GM18873 (cell line): ENCODE measurements at regions not wholly inside any gene's neighbourhood (a gene's known extent, or its start where the extent isn't known, plus 50 kb on each side); places are given as distances from the start of the nearest gene placed in this dataset.

Experiments used
- ATAC-seq: cut with Tn5 transposase; IDR thresholded peaks from one replicate; pipeline ENCODE4 v1.9.1; 2021; ENCODE audit warnings: mild to moderate bottlenecking, moderate library complexity, moderate number of reproducible peaks; ENCODE audit not compliant: unreplicated experiment, low FRiP score

GRCh38 chr5:167447466-167448375, 843.7 kb upstream of the WWC1 start:
- no peak for ATAC-seq

DNA sequence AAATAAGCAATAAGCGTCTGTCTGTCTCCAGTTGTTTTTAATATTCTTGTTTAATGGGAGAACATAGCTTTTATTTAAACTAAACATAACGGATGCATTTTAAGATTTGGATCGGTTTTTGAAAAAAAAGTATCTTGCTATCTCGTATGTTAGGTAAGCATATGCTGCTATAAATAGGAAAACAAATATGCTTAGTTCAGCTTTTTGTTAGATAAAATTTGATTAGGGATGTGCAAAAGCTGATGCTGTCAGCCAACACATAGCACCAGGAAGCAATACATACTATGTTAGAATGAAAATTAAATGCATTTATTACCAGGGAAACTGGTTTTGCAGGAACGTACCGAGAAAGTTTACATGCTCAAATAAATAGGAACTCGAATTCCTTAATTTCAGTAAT, 843.1 kb upstream of the WWC1 start:
- no peak for ATAC-seq

GRCh38 chr5:167451076-167451475, 840.4 kb upstream of the WWC1 start:
- no peak for ATAC-seq

- ATAC-seq: no peak
Observed at GRCh38 chr5:167452136-167452535, 839.3 kb upstream of the WWC1 start.

GRCh38 chr5:167453246-167454030, 838.0 kb upstream of the WWC1 start:
- ATAC-seq: no peak

DNA sequence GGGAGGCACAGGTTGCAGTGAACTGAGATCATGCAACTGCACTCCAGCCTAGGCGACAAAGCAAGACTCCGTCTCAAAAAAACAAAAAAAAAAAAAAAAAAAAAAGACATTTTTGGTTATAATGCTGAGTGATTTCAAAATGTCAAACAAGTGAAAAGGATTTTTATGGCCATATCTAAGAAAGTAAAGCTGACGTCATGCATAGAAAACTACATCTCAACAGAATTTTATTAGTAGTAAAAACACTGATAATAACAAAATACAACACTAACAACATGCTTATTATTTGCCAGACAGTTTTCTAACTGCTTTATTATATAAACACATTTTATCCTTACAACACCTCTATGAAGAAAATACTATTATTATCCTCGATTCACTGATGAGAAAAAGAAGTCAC, 833.0 kb upstream of the WWC1 start:
- ATAC-seq: no peak

DNA sequence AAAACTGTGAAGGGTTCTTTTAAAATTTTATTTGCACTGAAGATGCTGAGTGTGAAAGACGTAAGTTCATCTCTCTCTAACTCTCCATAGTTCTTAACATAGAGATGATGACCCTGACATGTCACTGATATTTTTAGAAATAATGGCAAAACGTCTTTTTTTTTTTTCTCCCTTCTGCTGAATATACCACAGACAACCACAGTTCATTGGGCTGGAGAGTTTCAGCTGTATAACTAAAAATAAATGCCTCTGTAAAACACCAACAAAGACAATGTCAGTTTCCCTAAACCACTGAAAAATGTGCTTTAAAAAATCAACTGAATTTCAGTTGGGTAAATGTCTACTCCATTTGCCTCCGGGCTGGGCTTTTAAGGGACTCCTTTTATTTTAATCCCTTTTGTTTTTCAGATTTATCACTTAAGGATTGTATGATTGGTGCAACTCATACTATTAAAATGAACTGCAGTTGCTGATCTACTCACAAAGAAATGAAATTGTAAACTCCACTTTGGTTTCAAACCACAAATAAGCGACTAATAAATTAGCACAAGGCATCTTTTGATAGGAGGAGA, 830.9 kb upstream of the WWC1 start:
- no peak for ATAC-seq

- ATAC-seq: no peak
Observed at GRCh38 chr5:167463939-167464338, 827.5 kb upstream of the WWC1 start.

GRCh38 chr5:167466992-167467391, 824.5 kb upstream of the WWC1 start:
- ATAC-seq: no peak

- no peak for ATAC-seq
Observed at GRCh38 chr5:167472566-167473108, 818.8 kb upstream of the WWC1 start.

DNA sequence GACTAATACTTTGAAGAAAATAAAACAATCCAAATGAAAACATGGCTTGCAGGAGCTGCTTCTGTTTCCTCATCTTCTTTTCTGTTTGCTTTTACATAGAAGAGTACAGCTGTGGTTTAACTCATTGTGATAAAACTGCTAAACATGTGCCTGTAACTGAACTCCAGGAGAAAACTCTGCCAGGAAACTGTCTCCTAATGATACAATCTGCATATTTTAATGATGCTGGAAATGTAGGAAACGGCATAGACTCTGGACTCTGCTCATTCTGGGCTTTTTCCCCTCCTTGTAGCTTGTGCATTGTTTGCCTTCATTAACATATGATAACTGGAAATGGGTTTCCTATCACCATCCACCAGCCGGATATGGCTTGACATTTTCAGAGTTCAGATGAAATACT, 813.3 kb upstream of the WWC1 start:
- no peak for ATAC-seq

DNA sequence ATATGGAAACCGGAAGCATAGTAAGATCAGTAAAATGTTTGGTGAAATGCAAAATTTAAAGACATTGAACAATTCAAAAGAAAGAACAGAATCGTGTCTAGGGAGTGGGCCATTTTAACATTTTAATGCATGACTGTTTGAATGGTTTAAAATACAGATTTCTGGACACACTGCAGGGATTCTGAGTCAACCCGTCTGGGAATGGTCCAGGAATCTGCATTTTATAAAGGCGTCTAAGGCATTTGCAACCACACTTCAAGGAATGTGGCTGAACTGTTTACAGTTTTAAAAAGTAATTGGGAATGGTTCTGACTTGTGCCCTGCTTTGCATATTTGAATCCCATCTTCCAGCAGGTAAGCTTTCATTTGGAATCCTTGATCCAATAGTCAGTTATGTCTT, 811.7 kb upstream of the WWC1 start:
- ATAC-seq: no peak

DNA sequence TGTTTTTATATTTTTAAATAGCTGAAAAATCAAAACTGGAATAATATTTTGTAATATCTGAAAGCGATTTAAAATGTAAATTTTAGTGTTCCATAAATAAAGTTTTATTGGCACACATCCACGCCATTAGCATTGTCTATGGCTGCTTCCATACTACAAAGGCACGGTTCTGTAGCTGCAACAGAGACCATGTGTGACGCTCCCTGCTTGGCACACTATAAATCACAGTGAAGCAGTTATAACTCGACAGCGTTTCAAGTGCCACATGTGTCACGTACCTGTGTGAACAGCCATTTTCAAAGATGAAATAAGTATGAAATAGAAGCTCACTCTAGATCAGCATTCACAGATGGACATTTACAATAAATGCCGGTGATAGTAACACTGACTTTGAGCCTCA, 810.1 kb upstream of the WWC1 start:
- no peak for ATAC-seq

DNA sequence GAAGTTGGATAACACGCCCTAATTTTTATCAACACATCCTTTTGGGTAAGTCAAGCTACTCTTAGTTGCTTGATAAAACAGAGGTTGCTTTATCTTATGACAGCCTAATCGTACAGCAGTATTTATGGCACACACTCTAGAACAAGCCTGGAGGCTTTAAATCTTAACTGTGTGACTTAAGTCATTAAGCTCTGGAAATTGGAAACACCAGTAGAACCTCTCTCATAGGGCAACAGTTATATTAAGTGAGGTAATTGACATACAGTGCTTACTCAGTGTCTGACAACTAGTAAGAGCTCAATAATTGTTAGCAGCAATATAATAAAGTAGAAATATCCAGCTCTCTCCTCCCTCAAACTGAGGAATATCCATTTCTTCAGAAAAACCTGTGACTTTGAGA, 808.9 kb upstream of the WWC1 start:
- ATAC-seq: no peak

- ATAC-seq: no peak
Observed at GRCh38 chr5:167485061-167485774, 806.2 kb upstream of the WWC1 start.

GRCh38 chr5:167488371-167488770, 803.1 kb upstream of the WWC1 start:
- no peak for ATAC-seq

DNA sequence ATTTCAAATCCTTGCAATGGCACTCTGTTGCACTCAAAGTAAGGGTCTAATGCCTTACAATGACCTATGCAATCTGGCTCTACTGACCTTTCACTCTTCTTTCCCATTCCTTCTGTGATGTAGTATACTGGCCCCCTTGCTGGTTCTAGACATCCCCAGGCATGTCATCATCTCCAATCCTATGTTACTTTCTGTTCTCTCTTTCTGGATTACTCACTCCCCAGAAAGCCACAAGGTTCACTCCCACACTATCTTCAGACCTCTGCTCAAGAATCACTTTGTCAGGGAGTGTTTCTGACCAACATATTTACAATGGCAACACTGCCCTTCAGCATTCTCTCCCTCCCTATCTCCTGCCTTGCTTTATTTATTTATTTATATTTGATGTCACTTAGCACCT, 802.2 kb upstream of the WWC1 start:
- ATAC-seq: no peak

GRCh38 chr5:167503926-167504720, 787.3 kb upstream of the WWC1 start:
- no peak for ATAC-seq

DNA sequence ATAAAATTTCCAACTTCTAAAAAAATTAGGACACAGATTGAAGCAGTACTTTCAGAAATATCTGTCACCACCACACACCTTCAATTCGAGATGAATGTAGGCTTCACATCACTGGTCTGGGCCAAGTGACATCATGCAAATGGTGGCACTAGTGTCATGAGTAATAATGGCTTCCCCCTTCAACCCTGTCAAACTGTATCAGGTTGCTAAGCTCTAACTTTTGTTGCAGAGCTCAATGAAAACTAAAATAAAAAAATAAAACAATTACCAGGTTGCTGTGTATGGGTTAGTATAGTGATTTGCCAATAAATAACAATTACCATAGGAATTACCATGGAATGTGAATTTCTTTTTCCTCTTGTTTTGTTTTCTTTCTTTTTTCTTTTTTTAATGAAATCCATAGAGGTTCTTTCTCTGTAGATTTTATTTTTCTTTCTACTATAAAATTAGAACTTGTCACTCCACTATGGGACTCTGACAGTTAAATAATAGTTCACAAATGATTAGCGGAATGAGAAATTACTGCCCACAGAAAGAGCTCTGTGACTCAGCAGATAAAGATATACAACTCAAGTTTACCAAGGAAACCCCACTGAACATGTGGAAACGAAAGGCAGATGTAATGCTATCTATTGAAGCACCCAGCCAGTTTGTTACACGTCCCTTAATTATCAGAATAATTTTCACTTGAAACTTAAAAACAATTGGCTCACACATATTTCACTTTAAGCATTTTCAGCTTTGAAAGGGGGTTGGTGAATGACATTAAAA, 783.8 kb upstream of the WWC1 start:
- no peak for ATAC-seq
